ELF-1 (cell line): ENCODE measurements at regions not wholly inside any gene's neighbourhood (a gene's known extent, or its start where the extent isn't known, plus 50 kb on each side); places are given as distances from the start of the nearest gene placed in this dataset.
"Not testable (repeated sequence)": the region's sequence is repeated elsewhere in the genome, so short reads cannot be mapped to it uniquely, and the experiment has no call there.

ENCODE experiments used
- DNase-seq: peaks from one replicate; pipeline ENCODE4 v3.0.0-alpha.2; 2016; ENCODE audit warnings: low read depth, low spot score

DNA sequence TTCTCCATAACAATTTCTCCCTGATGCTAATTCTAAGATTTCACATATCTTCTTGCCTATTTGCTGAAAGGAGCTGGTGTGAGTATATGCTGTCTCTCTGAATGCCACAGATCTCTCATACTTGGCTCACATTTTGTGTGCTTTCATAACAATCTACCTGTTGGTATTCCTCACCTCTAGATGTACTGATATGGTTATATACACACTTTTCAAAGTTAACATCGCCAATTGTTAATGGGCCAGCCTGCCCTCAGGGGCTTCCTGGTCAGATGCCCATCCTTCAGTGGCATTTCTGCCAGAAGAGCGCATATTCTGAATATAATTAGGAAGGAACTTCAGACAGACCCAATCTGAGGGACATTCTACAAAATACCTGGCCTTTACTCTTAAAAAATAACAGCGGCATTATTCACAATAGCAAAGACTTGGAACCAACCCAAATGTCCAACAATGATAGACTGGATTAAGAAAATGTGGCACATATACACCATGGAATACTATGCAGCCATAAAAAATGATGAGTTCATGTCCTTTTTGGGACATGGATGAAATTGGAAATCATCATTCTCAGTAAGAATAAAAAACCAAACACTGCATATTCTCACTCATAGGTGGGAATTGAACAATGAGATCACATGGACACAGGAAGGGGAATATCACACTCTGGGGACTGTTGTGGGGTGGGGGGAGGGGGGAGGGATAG is 123.9 kb upstream of the FAT1 start:
- not testable (repeated sequence) for DNase-seq

DNA sequence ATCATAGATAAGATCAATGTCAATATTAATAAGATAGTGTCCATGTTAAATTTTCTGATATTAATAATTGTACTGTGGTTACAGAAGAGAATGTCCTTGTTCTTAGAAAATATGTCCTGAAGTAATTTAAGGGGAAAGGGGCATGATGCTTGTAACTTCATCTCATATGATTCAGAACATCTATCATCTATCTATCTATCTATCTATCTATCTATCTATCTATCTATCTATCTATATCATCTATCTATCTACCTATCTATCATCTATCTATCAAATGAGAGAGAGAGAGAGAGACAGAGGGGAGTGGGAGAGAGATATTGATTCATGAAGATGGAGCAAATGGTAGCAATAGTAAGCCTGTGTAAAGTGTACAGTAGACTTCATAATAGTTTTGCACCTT is 124.8 kb upstream of the FAT1 start:
- no peak for DNase-seq

DNA sequence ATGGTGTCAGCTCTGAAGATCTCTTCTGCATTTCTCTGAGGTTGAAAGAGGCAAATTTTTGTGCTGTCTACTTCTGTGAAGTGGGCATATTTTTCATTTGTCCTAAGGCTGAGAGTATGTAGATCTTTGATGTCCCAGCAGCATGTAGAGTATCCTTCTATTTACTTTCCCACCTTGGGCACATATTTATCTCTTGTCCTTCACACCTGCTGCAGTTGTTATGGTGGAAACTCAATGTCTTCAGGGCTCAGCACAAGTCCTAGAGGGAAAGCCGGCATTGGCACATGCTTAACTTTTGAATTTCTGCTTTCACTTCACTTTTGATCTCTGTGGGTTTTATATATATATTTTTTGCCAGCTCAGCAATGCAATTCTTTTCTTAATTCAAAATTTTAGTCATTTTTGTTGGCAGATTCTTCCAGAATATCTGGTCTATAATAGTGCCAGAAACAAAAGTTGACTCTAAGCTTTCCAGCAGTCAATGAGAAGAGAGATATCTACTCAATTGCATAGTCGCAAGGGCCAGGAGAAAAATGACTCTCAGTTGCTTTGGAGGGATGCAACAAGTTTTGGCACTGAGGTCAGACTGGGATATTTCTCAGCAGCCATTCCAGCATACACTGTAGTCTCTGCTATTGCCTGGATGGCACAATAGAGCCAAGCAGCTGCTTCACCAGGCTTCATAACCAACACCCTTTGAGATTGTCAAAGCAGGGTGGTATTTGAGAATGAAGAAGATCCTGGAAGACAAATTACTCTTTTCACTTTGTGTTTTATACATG is 127.8 kb upstream of the FAT1 start:
- DNase-seq: no peak

DNA sequence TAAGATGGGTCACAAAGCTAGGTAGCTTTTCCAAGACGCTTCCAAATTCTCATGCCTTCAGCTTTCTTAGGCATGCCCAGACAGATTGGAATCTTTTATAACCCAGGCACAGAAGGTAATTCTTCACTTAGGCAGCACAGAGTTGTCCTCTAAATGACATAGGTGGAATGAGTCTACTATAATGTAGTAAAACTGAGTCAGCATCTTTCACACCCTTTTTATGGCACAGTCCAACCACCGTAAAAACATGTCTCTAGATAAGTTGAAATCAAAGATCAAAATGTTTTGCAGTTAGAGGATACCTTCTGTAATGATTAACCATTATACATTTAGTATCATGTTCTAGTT is 128.4 kb upstream of the FAT1 start:
- no peak for DNase-seq

DNA sequence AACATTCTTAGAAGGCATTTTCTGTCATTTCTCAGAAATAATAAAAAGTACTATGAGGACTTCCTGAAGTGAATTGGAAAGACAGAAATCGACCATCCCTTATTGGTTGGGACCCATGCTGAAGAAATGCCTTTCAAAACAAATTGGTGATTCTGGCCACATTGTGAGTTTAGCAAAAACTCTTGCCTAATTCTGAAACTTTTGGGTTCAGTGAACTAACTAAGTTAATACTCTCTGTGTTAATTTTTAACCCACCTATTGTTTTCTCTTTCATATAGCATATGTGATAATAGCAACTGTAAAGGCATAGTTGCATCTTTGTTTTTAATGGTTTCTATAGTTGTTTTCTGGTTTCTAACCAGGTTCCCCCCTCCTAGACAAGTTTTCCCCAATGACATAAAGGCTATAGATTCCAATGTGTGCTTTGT is 129.3 kb upstream of the FAT1 start:
- no peak for DNase-seq

DNA sequence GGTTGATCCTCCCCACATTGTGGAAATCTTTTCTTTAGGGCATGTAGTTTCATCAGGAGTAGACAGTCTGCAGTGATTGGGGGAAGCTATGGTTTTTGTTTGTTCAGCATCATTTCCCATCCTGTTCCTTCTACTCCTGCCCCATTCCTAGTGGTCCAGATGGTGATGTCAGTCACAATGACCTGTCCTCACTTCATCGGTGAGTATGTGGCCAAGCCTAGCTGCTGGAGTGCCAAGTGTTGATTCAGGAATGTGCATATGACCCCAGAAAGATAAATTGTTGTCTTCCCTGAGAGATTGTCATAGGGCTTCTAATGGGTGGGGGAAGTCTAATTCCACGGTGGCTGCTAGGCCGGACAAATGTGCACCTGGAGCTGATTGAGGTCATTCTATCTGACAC is 130.6 kb upstream of the FAT1 start:
- DNase-seq: no peak

DNA sequence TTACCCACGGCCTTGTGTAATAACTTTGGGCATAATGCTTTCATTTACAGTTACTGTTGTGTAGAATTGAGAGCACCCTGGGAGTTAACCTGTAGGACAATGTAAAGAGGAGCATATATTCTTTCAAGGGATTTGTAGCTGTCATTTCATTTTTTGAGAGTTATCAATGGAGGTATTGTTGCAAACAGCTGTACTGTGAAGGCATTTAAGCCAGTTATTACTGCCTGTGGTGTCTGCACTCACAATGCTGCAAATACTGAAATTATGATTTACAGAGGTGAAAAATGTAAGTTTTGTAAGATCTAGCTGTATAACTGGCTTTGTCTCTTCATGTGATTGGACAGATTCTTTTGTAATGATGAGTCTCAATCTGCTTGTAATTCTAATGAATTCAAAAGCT is 131.5 kb upstream of the FAT1 start:
- no peak for DNase-seq

DNA sequence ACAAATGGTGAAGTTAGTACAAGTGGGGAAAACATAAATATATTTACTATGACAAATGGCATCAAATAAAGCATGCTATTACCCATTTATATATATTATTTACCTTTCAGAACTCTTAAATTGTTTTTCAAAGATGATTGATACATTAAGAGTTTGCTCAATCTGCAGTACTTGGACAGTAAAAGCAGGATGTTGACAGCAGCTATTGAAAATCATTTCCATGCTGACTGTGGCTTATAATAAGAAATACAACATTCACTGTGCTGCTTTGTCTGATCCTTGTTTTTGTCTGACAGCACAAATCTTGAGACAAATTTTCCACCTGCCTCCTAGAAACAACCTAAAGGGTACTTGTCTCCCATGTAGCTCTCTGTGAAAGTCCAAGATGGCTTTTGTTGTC is 134.1 kb upstream of the FAT1 start:
- no peak for DNase-seq

DNA sequence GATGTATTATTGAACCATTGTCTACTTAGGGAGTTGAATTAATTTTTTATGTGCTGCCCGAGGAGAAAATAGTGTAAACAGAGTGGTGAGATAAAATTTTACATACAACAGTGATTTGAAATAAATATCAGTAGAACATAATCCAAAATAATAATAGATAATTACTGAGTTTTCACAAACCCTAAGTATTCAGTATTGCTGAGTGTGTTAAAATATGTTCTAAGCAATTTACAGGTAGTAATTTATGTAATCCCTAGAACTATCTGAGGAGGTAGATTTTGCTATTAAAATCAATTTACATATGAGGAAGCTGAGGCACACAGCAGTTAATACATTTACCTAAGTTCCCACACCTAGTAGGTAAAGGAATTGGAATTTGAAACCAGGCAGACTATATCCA is 134.7 kb upstream of the FAT1 start:
- DNase-seq: no peak

DNA sequence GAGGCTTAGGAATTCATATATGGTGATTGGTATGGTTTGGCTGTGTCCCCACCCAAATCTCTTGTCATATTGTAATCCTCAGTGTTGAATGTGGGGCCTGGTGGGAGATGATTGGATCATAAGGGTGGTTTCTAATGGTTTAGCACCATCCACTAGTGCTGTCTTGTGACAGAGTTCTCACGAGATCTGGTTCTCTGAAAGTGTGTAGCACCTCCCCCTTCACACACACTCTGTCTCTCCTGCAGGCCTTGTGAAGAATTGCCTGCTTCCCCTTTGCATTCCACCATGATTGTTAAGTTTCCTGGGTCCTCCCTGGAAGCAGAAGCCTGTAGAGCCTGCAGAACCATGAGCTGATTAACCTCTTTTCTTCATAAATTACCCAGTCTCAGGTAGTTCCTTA is 135.8 kb upstream of the FAT1 start:
- no peak for DNase-seq

DNA sequence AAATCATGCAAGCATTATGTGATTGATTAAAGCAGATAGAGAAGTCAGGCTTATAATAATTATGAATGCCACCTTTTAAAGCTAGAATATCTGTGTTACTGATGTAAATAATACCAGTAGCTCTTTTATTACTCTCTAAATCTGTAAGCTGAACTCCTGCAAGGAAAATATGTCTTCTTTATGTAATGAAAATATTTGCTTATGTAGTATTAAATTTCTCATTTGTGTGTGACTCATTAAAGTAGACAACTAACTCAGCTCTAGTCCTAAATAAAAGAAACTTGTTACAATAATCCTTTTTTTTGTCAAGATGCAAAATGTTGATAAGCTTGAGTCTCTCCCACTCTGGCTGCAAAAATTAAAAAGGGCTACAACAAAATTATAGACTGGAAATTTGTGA is 137.7 kb upstream of the FAT1 start:
- no peak for DNase-seq

DNA sequence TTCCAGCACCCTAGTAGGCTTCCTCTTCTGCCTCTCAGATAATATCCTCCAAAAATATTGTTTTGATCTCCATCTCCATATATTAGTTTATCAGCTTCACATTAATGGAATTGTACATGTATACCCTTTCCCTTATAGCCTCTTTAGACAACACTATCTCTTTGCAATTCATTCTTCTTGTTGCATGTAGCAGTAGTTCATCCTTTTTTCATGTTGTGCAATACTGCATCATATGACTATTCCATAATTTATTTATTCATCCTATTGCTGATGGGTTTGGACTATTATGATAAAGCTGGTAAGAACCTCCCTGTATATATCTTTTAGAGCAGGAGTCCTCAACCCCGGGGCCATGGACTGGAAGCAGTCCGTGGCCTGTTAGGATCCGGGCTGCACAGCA is 148.2 kb upstream of the FAT1 start:
- DNase-seq: no peak

DNA sequence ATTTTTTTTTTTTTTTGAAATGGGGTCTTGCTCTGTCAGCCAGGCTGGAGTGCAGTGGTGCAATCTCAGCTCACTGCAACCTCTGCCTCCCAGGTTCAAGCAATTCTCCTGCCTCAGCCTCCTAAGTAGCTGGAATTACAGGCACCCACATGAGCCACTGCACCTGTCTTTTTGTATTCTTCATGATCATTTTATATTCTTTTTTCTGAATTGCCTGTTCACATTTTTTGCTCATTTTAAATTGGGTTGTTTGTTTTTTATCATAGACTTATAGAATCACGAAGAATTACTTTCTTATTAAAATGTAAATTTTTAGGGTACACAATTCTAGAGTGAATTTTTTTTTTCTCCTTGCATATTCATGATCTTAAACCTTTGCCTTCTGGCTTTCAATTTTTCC is 149.4 kb upstream of the FAT1 start:
- not testable (repeated sequence) for DNase-seq

DNA sequence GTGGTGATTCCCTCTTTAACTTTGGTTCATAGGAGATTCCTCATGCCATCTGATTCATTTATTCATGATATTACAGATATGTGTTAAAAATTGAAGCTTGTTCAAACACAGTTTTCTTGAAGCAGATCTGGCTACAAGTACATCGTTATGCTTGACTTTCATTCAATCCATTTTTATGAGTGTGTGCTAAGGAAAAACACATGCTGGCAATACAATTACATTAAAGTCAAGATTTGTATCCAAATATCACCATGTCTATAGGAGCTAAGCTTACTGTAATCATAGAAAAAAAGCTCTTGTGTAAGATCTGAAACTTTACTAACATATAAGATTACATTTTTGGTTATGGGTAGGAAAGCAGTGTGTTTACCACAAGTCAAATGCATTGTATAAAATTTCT is 151.8 kb upstream of the FAT1 start:
- no peak for DNase-seq

DNA sequence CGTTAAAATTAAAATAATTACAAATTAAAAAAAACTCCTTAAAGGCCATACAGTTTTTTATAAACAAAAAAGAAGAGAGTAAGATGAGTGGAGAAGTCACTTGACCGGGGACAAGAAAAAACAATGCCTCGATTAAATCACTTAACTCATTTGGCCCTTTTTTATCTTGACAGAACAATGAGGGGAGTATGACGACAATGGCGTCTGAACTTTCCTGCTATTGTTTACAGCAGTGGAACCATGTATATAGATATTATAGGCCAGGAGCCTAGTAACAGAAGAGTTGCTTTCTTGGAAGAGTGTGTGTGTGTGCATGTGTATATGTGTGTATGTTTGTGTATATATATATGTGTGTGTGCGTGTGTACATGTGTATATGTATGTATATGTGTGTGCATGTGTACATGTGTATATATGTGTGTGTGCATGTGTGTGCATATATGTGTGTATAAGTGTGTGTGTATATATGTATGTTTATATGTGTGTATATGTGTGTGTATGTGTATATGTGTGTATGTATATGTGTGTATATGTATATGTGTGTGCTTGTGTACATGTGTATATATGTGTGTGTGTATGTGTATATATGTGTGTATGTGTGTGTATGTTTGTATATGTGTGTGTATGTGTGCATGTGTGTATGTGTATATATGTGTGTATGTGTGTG is 153.4 kb upstream of the FAT1 start:
- no peak for DNase-seq

DNA sequence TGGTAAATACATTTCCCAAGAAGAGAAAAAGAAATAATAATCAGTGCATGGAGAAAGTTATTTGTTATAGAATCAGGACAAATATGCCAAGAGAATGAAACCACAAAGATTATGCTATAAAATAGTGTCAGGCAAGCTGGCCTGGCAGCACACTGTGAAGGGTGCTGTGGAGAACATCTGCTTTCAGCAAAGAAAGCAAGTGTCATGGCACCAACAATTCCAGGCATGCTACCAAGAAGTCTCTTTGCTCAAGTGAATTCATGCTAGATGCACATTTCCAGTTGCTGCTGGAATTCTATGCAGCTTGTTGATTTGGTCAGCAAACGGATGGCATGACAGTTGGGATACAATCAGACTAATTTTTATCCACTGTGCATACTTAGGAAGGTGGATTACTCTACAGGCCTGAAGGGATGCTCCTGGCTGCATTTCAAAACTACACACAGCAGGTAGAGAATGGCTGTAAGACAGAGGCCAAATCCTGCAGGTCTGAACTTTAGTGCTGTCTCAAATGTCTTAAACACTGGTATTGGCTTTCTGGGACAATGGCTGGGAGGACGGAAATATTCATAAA is 154.6 kb upstream of the FAT1 start:
- no peak for DNase-seq

DNA sequence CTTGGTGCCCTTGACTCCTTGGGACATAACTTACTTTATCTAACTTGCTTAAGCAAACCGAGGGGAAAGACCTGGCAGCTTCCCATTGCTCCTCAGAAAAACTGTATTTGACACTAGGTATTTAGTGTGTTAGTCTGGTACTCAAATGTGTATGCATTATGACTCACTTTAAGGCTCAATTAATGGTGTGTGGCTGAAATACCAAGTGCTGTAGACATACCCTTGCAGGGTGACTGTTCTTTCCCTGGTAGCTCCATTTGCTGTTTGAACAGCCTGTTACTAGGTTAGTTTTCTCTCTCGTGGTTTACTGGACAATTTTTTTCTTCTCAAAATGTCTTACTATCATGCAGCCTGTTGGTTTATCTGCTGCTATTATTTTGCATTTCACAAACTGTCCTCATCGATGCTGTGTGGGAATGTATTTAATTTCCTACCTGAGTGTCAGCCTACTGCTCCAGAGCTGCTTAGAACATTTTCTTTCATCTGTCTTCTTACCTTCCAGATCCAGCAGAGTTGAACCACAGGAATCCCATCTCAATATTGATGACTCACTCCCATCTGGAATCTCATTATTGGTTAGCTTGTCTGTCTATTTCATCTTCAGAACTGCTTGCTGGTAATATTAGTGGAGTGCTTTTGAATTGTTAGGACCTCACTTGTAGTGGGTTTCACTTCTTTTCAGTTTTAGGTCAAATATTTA is 158.0 kb upstream of the FAT1 start:
- no peak for DNase-seq

DNA sequence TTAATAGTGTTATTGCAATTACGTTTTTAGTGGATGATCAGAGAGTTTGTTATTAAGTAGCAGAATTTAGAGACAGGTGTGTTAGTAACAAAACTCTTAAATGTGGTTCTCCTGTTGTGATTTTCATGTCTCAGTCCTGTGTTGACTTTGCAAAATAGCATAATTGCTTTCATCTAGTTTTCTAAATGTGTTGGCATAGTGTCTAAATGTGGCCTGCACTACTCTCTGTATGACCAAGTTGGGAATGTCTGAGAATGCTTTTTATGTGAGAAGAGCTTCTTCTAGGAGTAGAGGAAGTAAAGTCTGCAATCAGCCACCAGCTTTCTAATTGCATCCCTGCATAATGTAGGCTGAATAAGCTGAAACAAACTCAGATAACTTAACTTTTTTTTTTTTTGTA is 158.6 kb upstream of the FAT1 start:
- no peak for DNase-seq

DNA sequence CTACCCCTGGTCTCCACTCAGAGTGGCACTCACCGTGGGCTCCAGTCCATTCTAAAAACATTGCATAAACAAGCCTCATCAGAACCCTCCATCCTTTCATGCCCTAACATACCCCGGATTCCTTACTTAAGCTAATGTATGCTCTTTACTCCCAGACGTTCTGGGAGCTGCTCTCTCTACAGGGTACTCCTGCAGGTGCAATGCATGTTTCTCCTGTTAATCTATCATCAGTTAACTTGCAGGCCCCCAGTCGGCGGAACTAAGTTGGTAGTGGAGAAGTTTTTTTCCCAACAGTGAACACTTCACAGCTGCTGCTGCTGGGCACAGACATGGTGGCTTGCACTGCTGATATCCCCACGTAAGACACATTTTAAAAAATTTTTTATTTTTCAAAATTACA is 161.6 kb upstream of the FAT1 start:
- DNase-seq: no peak

DNA sequence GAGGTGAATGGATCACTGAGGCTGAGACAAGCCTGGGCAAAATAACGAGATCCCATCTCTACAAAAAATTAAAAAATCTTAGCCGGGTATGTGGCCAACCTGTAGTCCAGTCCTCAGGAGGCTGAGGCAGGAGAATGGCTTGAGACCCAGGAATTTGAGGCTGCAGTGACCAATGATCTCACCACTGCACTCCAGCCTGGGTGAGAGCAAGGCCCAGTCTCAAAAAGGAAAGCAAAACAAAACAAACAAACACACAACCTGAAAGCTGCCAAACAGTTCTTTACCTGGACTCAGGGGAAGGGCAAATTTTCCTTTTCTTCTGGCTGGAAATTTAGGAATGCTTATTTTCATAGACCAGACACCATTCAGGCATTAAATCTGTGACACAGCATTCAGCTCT is 163.1 kb upstream of the FAT1 start:
- no peak for DNase-seq

DNA sequence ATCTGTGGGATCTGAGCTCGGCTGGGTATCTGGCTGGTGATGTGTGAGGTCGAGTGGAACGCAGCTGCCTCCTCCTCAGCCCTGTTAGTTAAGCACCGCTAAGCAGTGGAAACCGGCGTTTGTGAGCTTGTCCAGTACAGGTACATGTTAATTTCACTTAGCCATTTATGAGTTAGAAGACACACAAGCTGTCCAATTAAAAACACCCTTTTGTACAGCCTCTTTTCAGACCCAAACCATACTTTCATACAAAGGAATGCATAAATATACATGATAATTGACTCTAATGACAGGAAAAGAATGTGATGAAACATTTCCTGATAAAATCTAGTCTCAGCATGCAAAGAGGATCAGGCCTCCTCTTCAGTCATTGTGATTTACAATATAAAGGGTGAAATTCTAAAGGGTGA is 163.6 kb upstream of the FAT1 start:
- DNase-seq: no peak

DNA sequence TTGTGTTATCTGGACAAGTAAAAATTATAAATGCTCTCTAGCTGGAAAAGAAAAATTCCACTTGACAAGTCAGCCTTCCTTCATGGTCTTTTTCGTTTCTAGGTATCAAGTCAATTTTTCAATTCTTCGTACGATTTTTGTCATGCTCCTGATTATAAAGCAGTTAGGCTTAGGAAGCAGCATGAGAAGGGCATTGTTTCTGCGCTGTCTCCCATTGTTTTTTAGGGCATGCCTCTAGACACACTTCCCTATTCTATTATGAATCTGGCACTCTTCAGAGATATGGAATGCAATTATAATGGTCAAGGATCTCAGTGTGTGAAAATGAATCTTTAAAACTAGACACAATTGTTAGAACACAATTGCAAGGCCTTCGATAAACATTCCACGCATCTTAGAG is 164.1 kb upstream of the FAT1 start:
- DNase-seq: no peak
